ENCODE measurements at regions not wholly inside any gene's neighbourhood (a gene's known extent, or its start where the extent isn't known, plus 50 kb on each side); places are given as distances from the start of the nearest gene placed in this dataset.

- TF ChIP-seq POLR2A (IDR thresholded peaks at IDR 0.05; ENCODE audit: low read length) (no peak), GATA1 (IDR thresholded peaks at IDR 0.05; ENCODE audit: low read depth, low read length) (no peak)
Measured at GRCh38 chr3:137347817-137348368, 390.1 kb downstream of the IL20RB start.
